ENCODE measurements at regions not wholly inside any gene's neighbourhood (a gene's known extent, or its start where the extent isn't known, plus 50 kb on each side); places are given as distances from the start of the nearest gene placed in this dataset.

DNA sequence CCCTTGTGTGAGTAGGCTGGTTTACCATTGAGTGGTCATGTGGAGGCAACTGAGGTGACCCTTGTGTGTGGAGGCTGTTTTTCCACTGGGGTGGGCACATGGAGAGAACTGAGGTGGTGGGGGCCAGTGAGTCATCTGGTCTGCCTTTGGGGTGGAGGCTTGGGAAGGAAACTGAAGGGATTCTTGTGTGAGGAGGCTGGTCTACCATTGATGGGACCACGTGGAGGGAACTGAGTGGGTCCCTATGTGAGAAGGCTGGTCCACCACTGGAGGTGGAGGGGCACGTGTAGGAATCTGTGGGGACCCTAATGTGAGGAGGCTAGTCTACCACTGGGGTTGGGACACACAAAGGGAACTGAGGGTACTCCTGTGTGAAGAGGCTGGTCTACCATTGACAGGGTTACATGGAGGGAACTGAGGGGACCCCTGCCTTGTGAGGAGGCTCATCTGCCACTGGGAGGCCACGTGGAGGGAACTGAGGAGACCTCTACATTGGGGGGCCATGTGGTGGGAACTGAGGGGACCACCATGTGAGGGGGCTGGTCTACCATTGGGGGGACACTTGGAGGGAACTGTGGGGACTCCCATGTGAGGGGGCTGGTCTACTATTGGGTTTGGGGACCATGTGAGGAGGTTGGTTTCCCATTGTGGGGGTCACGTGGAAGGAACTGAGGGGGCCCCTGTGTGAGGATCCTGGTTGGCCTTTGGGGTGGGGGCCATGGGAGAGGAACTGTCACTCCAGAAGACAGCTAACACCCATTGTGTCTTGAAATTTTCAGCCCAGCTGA lies 164.5 kb downstream of the WNT7A start:
- no peak for DNase-seq

- no peak for DNase-seq
These were observed 165.5 kb downstream of the FBLN2 start for GRCh38 chr3:13714251-13714916.

DNA sequence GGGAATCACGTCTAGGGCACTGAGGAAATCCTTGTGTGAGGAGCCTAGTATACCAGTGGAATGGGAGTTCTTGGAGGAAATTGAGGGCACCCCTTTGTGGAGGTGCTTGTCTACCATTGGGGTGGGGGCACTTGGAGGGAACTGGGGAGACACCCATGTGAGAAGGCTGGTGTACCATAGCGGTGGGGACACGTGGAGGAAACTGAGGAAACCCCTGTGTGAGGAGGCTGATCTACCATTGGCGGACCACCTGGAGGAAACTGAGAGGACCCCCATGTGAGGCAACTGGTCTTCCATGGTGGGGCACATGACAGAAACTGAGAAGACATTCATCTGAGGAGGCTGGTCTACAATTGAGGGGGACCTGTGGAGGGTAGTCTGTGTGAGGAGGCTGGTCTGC lies 164.5 kb downstream of the FBLN2 start:
- DNase-seq, result no peak

GRCh38 chr3:13712682-13713180 lies 163.8 kb downstream of the FBLN2 start:
- no peak for DNase-seq

DNA sequence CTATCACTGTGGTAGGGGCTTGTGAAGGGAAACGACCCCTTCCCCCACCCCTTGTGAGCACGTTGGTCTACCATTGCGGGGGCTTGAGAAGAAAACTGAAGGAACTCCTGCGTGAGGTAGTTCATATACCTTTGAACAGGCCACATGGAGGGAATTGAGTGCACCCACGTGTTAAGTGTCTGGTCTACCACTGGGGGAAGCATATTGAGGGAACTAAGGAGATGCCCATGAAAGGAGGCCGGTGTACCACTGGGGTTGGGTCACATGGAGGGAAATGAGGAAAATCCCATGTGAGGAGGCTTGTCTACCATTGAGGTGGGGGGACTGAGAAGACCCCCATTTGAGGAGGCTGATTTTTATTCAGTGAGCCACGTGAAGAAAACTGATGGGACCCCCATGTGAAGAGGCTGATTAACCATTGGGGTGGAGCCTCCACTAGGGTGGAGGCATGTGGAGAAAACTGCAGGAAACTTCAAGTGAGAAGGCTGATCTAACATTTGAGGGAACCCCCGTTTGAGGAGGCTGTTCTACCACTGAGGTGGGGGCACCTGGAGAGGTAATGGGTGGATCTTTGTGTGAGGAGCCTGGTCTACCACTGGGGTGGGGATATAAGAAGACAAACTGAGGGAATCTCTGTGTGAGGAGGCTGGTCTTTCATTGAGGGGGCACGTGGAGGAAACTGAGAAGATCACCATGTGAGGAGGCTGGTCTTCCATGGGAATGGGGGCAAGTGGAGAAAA lies 163.2 kb downstream of the FBLN2 start:
- DNase-seq, result no peak

- DNase-seq, result no peak
These were observed 161.3 kb downstream of the FBLN2 start for GRCh38 chr3:13710251-13710650.

DNA sequence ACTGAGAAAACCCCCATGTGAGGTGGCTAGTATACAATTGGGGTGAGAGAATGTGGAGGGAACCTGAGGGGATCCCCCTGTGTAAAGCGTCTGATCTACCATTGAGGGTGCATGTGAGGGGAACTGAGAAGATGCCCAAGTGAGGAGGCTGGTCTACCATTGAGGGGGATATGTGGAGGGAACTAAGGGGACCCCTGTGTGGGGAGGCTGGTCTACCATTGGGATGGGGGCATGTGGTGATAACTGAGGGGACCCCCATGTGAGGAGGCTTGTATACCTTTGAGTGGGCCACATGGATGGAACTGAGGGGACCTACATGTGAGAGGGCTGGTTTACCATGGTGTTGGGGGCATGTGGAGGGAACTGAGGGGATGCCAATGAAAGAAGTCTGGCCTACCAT lies 160.8 kb downstream of the FBLN2 start:
- no peak for DNase-seq

DNA sequence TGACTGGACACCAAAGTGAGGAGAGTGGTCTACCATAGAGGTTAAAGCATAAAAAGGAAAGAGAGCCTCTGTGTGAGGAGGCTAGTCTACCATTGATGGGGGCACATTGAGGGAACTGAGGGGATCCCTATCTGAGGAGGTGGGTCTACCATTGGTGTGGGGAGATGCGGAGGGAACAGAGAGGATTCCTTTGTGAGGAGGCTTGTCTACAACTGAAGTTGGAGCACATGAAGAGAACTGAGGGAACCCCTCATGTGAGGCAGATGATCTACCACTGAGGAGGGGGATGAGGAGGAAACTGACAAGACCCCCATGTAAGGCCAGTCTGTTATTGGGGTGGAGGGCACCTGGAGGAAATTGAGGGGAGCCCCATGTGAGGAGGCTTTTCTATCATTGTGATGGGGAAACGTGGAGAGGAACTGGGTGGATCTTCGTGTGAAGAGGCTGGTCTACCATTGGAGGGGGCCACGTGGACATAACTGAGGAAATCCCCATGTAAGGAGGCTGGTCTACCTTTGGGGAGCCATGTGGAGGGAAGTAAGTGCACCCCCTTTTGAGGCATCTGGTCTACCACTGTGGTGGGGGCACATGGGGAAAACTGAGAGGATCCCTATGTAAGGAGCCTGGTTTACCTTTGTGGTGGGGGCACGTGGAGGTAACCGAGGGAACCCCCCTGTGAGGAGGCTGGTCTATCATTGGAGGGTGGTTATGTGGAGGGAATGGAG lies 160.1 kb downstream of the FBLN2 start:
- DNase-seq, result no peak

DNA sequence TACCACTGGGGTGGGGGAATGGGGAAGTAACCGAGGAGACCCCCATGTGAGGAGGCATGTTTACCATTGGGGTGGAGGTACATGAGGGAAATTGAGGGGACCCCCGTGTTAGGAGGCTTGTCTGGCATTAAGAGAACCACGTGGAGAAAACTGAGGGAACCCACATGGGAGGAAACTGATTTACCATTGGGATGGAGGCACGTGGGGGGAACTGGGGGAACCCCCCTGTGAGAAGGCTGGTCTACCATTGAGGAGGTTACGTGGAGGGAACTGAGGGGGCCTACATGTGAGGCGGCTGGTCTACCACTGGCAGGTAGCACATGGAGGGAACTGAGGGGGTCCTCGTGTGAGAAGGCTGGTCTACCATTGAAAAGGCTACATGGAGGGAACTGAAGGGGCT lies 159.4 kb downstream of the FBLN2 start:
- DNase-seq, result no peak

GRCh38 chr3:13707456-13707855 lies 158.5 kb downstream of the FBLN2 start:
- DNase-seq, result no peak

- no peak for DNase-seq
These were observed 158.0 kb downstream of the FBLN2 start for GRCh38 chr3:13706886-13707285.

DNA sequence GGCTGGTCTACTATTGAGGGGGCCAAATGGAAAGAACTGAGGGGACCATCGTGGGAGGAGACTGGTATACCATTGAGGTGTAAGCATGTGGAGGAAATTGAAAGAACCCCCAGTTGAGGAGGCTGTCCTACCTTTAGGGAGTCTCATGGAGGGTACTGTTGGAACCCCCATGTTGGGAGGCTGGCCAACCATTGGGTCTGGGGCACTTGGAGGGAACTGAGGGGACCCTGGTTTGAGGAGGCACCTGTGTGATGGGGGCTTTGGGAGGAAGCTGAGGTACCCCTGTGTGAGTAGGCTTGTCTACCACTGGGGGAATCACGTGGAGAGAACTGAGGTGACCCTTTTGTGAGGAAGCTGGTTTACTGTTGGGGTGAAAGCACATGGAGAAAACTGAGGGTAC lies 157.5 kb downstream of the FBLN2 start:
- DNase-seq, result no peak

DNA sequence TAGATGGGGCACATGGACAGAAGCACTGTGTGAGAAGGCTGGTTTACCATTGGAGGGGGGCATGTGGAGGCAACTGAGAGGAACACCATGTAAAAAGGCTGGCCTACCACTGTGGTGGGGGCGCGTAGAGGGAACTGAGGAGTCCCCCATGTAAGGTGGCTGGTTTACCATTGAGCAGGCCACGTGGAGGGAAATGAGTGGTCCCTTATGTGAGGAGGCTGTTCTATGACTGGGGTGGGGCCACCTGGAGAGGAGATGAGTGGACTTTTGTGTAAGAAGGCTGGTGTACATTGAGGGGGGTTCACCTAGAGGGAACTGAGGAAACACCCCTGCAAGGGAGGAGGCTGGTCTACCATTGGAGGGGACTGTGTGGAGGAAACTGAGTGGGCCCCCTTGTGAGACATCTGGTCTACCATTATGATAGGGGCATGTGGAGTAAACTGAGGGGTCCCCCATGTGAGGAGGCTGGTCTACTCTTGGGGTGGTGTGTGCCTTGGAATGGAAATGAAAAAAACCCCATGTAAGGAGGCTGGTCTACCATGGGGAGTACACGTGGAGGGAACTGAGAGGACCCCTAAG lies 156.9 kb downstream of the FBLN2 start:
- DNase-seq, result no peak

GRCh38 chr3:13705051-13705450 lies 156.1 kb downstream of the FBLN2 start:
- no peak for DNase-seq

- DNase-seq, result no peak
These were observed 155.2 kb downstream of the FBLN2 start for GRCh38 chr3:13704174-13704573.

DNA sequence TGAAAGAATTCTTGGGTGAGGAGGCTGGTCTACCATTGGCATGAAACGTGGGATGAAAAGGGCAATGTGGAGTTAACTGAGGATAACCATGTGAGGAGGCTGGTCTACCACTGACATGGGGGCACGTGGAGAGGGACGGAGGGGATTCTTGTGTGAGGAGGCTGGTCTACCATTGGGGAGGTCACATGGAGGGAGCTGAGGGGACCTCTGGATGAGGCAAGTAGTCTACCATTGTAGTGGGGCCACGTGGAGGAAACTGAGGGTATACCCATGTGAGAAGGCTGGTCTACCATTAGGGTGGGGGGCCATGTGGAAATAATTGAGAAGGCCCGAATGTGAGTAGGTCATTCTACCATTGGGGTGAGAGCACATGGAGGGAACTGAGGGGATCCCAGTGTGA lies 154.1 kb downstream of the FBLN2 start:
- no peak for DNase-seq

GRCh38 chr3:13702286-13702685 lies 153.4 kb downstream of the FBLN2 start:
- DNase-seq, result no peak

DNA sequence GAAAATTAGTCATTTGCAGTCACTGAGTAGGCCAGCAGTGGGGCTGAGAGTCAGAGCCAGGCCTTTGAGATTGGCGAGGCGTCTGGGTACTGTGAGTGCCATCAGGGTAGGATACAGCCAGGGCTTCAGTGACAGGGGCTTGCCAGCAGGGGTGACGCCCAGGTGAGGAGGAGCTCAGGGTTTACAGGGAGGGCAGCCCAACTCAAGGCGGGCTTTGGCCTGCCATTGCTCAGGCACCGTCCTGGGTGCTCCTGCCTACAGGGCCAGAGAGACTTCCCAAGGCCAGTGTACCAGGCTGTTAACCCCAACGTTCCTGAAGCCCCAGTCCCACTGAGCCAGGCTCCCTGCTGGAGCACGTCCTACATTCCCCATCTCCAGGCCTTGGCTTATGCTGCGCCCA lies 152.0 kb downstream of the FBLN2 start:
- DNase-seq, result no peak

DNA sequence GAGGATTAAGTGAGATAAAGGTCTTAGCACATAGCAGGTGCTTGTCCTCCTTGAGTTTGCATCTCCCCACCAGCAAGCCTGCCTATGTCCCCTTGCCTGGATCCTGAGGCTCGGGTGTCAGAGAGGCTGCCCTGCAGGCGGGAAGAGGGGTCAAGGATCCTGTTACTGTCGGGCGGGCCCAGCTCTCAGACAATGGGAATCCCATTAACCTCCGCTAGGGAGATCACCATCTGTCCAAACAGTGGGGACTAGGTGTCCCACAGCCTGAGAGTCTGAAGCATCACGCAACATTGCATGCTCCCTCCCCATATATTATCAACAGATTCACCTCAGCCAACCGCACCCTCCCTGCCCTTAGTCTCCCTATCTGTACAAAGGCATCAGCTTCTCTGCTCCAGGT lies 151.4 kb downstream of the FBLN2 start:
- DNase-seq, result no peak

GRCh38 chr3:13696699-13697098 lies 147.8 kb downstream of the FBLN2 start:
- no peak for DNase-seq

- DNase-seq, result no peak
These were observed 144.5 kb downstream of the FBLN2 start for GRCh38 chr3:13693441-13693840.
